ENCODE measurements at regions not wholly inside any gene's neighbourhood (a gene's known extent, or its start where the extent isn't known, plus 50 kb on each side); places are given as distances from the start of the nearest gene placed in this dataset.

DNA sequence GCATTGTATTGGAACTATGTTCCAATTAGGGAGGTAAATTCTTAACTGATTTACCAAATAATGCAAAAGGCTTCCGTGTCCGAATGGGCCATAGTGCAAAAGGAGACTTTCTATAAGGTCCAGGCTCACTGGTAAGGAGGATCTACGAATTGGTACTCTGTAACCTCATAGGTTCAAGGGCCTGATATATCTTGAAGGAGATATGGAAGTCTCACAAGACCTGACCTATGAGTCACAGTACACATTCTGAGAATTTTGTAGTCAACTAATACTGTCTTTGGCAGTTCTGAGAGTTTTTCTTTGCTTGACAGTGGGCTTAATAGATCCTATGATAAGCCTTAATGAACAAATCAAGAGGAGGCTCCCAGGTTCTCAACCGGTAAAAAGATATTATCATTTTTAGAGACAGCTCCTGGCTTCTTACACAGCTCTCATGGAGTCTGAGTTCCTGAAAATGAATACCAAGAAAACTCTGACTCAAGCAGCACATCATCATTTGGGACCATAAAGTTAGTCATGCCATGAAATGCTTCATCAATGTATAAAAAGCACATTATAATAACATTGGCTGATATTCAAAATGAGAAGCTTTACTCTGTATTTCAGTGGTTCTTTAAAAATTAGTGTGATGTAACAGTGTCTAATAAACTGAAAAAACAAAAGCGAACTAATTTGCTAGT, 1275.2 kb upstream of the CRIM1 start:
- no peak for DNase-seq

DNA sequence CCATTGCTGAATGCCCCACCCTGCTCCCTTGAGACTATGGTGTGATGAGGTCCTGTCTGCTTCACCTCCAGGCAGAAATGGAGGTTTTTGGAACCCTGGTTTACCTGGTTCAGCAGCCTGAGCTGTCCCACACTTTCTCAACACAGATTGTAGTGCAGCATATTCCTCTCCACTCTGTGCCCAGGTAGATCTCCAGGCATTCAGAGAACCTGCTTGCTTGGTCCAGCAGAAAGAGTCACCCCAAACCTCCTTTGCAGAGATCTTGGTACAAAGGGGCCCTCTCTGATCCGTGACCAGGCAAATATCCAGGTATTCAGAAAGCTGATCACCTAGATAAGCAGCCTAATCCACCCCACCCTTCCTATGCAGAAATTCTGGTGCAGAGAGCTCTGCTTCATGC, 1288.2 kb upstream of the CRIM1 start:
- no peak for DNase-seq

DNA sequence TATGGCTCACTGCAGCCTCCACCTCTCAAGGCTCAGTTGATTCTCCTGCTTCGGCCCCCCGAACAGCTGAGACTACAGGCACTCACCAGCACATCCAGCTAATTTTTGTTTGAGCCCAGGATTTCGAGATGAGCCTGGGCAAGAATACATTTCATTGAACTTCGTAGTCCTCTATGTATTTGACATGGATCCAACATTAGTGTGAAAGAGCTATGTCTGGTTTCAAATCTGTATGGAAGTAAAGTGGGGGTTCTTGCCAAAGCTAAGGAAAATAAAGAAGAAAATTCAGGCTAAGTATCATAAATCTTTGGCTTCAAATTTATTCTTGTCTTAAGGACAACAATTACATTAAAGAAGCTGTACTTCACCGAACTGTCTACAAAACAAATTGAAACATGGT, 1291.7 kb upstream of the CRIM1 start:
- DNase-seq, result no peak

DNA sequence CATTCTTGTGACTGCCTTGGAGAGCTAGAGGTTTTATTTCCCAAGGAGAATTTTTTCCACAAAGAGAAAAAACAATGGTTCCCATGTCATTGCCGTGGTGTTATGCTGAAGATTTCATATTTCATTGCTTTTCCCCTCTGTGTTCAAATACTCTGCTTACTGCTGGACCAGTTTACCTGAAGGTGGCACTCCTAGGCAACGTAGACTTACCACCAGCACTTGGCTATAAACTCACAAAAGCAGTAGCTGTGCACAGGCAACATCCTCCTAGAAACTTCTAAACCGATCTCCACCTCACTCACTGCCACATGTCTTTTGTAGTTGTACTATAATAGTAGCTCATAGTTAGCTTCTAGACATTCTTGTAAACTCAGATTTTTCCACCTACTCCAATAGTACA, 1319.7 kb upstream of the CRIM1 start:
- no peak for DNase-seq

DNA sequence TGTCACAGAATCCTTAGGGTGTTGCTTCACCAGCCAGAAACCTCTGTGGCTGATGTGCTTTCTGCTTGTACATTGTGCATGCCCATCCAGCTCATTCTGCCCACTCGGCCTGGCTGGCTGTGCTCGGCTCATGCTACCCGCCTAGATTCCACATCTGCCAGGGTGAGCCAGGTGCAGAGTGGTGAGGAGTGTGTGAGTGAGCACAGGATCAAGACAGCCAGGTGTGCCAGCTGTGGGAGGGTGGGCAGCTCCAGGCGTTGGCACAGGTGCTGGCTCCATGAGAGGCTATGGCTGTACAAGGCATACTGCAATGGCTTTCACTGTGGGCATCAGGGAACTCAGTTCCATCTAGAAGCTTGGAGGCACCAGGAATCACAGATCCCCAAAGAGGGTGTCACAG, 1321.8 kb upstream of the CRIM1 start:
- DNase-seq, result no peak

DNA sequence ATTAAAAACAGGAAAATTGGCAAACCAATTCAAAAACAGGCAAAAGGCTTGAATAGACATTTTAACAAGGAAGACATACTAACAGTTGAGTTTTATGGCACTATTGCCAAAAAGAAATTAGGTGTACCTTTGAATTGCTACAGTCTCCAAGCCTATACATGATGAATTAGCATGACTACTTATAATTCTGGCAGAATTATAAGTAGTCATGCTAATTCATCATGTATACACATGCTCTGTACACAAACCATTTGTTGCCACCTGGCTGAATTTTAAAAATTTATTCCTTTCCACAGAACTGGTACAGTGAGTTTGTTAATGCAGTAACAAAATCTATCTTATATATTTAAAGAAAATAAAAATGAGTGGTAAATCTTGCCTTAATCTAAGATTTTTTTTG, 1332.0 kb upstream of the CRIM1 start:
- no peak for DNase-seq

DNA sequence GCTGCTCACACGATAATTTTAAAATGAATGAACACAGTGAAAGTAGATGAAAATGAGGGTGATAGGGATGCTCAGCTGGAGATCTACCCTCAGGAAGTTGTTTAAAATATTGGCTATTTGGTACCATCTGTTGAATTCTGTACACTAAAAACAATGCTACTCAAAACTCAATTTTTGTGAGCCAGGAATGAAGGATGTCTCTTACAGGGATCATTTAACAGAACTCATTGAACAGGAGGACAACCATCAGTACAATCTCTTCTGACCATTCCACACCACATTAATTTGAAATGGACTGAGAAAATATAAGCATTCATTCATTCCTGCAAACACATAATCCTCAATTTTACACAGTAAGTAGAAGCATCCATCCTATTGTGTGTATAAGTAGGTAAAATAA, 1355.1 kb upstream of the CRIM1 start:
- DNase-seq, result no peak

DNA sequence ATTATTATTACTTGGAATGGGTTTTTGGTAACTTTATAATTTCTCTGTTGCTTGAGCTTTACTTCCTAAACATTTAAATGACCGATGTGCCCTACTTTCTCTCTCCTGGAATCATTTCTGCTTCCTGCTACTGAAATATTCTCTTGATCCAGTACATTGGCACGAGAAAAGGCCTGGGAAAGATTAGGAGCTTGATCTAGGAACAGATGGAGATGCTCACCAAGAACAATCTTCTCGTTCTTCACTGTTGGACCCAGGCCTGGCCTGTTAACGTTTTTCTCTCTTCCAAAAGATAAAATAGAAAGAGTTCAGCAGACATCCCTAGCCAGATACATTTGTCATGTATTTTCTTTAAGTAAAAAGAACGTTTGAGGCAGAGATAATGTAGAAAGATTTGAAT, 1356.8 kb upstream of the CRIM1 start:
- DNase-seq, result no peak

DNA sequence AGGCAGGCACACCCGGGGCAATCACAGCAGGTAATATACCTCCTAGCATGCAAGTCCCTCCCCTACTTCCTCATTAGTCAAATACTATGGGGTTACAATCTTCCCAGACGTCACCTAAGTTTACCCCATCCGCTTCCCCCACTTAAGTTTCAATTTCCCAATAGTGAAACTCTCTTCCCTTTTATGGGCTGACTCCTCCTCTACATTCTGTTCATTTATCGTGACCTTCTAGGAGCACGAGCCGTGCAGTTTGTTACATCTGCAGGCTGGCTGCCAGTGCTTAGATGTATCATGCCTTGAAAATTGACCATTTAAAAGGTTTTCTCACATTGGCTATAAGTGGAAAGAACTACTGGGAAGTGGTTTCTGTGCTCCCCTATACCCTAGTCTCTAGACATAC, 1357.8 kb upstream of the CRIM1 start:
- DNase-seq, result no peak

DNA sequence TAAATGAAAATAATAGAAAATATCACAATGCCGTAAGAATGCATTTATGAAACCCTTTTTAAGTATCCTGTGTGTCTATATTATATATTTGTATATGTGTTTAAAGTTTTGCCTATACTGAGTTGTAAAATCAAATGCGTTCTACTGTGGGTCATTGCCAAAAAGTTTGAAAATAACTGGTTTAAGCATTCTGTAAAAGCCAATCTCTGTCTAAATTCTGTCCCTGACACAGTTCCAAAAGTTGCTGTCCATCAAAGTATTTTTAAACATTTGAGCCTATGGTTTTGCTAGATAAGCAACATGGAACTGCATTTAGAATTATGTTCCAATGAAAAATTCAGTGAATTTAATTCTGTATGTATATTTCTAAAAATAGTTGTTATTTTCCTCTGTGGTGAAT, 1360.4 kb upstream of the CRIM1 start:
- no peak for DNase-seq

DNA sequence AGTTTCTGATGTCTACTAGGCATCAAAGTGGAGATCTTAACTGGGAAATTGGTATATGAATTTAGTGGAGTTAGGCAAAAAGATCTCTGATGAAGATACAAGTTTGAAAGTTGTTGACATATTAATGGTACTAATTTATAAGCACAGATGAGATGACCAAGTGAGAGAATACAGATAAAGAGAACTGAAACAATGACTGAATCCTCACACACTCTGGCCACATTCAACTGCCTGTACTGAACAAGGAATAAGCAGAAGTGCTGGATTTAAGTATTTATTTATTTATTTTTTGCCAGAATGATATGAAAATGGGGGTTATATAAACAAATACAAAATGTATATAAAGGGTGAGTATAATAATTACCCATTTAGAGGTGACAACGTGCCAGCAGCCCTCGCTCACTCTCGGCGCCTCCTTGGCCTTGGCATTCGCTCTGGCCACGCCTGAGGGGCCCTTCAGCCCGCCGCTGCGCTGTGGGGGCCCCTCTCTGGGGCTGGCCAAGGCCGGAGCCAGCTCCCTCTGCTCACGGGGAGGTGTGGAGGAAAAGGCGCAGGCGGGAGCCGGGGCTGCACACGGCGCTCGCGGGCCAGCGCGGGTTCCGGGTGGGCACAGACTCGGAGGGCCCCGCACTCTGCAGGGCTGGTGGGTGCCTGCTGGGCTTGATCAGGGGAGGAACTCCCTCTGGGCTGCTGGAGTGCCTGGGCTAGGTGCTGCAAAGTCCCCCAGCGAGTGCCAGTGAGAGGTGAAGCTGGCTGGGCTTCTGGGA, 1363.9 kb upstream of the CRIM1 start:
- no peak for DNase-seq

DNA sequence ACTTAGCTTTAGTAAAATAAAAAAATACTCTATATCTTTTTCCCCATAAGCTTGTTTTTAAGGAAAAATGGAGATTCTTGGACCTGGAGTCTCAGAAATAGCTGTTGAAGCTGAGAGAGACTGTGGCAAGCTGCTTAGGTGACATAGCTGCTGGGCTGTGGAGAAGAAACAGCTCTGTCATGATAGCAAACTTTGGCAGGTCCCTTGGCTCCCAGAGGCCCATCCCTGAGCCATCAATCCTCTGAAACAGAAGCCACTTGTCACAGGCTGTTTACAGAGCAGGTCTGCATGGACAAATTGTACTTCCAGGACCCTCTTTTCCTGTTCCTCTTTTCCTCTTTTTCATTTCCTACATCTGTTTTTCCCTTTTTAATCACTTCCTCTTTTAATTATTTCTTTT, 1370.1 kb upstream of the CRIM1 start:
- DNase-seq, result no peak

DNA sequence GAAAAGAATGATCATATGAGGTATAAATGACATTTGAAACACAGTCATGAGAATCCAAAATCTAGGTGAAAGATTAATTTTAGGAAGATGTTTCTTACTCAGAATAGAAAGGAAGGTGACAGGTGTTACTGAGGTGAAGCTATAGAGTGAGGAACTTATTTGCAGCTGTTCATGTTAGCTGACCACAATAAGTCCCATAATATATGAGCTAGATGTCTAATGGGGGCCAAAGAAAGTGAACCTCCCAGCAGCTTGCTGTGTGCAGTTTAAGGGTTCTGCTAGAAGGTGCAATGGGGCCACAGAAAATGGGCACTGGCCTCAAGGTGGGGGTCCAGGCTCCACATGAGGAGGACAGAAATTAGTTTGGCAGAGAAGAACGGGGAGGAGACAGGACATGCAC, 1374.9 kb upstream of the CRIM1 start:
- DNase-seq, result no peak

DNA sequence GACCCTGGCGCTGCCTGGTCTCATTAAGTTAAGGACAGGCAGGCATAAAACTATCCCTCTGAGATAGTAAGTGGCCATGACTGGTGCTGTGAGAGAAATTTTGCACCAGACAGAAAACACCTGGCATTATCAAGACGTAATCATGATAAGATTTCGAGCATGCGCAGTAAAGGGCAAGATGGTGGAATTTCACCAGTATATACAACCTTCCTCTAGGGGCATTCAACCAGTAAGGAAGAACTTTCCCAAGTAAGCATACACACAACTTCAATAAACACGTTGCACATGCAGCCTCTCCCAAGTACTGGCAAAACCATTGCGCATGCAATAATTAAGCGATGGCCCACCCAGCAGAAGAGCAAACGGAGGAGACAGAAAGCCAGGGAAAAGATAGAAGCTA, 1376.4 kb upstream of the CRIM1 start:
- no peak for DNase-seq

DNA sequence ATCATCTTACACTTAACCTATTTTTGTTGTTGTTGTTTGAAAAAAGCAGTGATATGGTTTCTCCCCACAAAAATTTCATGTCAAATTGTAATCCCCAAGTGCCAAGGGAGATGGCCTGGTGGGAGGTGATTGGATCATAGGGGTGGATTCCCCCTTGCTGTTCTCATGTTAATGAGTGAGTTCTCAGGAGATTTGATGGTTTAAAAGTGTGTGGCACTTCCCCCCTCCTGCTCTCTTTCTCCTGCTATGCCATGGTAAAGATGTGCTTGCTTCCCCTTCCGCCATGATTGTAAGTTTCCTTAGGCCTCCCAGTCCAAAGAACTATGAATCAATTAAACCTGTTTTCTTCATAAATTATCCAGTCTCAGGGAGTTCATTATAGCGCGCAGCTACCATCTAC, 1362.7 kb upstream of the FAM98A start:
- no peak for DNase-seq

DNA sequence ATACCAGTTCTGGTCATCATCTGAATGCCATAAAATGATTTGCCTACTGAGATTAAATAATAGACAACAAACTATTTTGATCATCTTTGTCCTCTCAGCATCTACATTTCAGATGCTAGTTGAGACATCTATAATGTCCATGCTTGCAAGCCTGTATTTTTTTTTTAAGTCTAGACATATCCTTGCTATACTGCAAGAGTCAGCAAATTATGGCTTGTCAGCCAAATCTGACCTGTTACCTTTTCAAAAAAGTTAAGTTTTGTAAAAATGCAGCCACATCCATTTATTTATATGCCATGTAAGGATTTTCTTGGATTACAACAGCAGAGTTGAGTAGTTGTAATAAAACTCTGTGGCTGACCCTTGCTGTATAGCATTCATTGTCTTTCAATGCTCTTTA, 1355.7 kb upstream of the FAM98A start:
- DNase-seq, result no peak

DNA sequence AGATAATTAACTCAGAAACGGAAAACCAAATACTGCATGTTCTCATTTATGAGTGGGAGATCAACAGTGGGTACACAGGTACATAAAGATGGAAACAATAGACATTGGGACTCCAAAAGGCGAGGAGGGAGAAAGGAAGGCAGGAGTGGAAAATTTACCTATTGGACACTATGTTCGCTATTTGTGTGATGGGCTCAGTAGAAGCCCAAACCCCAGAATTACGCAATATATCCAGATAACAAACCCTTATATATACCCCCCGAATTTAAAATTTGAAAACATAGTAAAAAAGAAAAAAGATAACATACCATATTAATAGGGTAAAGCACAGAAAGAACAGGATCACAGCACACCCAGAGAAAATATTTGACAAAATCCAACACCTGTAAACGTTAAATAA, 1351.7 kb upstream of the FAM98A start:
- no peak for DNase-seq

DNA sequence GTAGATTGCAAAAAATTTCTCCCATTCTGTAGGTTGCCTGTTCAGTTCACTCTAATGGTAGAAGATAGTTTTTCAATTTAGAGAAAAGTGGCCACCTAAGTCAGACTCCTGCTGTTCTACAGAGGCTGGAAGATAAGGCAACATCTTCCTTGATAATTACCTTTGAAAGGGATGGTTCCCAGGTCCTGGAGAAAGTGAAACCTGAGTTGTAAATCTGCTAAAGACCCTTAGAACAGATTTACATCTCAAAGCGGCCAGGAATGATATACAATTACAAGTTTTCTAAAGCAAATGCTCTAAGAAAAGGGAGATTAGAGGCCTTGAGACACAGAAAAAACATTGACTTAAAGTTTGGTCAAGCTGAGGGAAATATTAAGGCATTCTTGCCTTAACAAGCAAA, 1350.2 kb upstream of the FAM98A start:
- no peak for DNase-seq

DNA sequence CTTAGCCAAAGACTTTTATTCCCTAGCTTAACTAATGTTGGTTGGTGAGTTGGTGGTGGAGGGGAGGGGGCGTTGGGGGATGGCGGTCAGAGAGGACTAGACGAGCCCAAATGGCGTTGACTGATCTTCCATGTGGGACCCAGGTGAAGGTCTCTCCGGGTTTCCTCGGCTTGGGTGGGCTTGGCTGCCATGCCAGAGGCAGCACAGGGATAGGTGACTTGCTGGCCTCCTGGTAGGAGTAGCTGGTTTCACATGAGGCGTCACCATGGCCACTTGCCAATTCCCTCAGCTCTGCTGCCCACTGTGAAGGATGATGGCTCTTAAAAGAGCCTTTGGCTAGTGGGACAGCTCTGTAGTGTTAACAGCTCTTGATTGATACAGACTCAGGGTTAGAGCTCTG, 1337.0 kb upstream of the FAM98A start:
- DNase-seq, result no peak

DNA sequence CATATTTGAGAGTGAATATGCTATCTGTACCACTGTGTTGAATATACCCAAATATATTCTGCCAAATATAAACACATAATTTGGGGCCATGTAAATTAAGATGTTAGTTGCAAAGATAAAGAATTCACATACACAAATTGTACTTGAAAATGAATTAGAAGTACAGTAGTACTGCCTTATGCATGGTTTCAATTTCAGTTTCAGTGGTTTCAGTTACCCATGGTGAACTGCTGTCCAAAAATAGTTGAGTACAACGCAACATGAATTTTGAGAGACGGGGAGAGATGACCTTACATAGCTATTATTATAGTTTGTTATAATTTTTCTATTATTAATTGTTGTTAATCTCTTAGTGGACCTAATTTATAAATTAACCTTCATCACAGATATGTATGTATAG, 1313.0 kb upstream of the FAM98A start:
- DNase-seq, result no peak

DNA sequence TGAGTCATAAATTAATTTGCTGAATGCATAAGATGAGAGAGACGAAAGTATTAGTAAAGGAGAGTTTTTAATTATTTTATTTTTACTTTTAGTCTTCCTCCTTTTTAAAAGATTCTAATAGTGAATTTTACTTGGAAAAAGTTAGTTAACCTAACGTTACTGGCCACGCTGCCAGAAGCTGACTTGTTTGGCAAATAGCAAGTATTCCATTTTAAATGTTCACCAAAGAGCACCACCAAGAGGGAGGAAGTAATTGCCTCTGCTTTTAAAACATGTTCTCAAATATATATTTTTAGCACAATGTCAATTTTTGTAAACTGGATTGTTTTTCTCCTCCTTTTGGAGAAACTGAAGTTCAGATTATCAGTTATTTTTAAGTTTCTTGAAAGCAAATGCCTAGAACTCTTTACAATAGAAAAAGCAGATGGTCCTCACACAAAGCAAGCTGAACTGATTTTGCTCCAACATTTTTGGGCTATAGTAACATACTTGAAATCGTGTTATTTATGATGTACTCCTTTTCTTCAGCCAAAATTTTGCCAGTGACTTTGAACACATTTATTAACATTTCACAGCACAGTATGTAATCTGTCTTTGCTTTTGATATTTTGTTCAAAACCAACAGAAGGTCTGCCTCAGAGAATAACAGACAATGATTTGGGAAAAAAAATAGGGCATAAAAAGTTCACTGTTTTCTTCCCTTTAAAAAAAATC, 1311.0 kb upstream of the FAM98A start:
- DNase-seq, result no peak

DNA sequence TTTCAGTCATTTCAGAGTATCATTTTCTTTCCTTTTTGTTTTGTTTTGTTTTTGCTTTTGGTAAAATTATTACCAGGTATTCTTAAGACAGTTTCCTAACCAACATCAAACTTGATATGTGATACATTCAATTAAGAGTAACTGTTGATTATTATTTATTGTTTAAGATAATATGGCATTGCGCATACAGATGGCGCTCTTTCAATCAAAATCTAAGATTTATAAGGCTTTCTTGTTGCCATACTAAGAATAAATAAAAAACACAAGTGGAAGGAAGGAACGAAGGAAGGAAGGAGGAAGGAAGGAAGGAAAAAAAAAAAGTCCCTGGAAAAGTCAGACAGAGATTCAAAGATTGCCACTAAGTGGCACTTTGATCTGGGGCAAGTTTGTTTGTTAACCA, 1308.7 kb upstream of the FAM98A start:
- DNase-seq, result no peak

DNA sequence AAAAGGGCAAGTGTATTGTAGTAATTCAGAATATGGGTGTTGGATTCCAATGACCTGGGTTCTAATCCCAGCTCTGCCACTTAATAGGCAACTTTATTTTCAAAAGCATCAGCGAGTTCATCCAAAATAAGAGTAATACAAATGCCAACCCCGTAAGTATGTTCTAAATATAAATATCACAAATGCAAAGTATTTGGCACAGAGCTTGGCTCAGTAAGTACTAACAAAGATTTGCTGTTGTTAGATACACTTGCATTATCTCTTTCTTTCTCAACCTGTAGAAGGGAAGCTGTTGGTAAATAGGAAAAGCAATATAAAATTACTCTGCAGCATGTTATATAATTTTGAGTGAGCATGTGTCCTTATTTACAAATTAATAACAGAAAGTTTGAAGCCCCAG, 1302.6 kb upstream of the FAM98A start:
- no peak for DNase-seq

DNA sequence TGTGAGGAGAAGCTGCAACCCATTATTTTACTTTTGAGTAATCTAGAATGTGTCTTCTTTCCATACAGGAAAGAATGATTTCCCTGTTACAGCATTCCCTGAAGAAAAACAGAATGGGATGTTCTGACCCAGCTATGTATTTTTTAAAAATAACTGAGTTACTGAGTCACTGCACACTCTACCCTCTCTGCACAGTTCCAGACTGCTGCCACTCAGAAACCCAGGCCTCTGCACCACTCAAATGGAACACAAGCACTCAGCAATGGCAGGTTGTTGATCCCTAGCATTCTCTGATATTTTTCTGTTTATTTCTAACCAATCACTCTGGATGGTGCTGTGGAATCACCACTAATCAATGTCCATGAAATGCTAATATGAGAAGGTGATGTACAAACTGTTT, 1300.0 kb upstream of the FAM98A start:
- no peak for DNase-seq

Measured in CD4-positive, alpha-beta T cell treated with Interleukin-10 for 1 hour (primary cell).